Neuronal stem cell (in vitro differentiated cells): ENCODE measurements at regions not wholly inside any gene's neighbourhood (a gene's known extent, or its start where the extent isn't known, plus 50 kb on each side); places are given as distances from the start of the nearest gene placed in this dataset.

Experiments used
- DNase-seq: peaks from one replicate; pipeline ENCODE4 v3.0.0-alpha.2; 2013; ENCODE audit warnings: low spot score
- H2AFZ ChIP-seq: one replicate; pipeline ENCODE4 v1.6.1; 2013; ENCODE audit warnings: mild to moderate bottlenecking, low read length, inconsistent platforms
- H2AK5ac ChIP-seq: 2 replicates; pipeline ENCODE4 v1.6.1; 2013; ENCODE audit warnings: low read depth, mild to moderate bottlenecking, inconsistent platforms, low read length, moderate library complexity, mixed read lengths
- H2BK120ac ChIP-seq: 2 replicates; pipeline ENCODE4 v1.6.1; 2013; ENCODE audit warnings: low read depth, mild to moderate bottlenecking, inconsistent platforms, low read length, moderate library complexity, mixed read lengths
- H2BK12ac ChIP-seq: one replicate; pipeline ENCODE4 v1.6.1; 2013; ENCODE audit warnings: low read length, inconsistent platforms
- H2BK15ac ChIP-seq: 2 replicates; pipeline ENCODE4 v1.6.1; 2013; ENCODE audit warnings: mild to moderate bottlenecking, low read length, inconsistent platforms, mixed read lengths
- H2BK5ac ChIP-seq: one replicate; pipeline ENCODE4 v1.6.1; 2013; ENCODE audit warnings: inconsistent platforms, mild to moderate bottlenecking, low read length, moderate library complexity
- H3K14ac ChIP-seq: one replicate; pipeline ENCODE4 v1.6.1; 2013; ENCODE audit warnings: low read length, inconsistent platforms
- H3K18ac ChIP-seq: 2 replicates; pipeline ENCODE4 v1.6.1; 2013; ENCODE audit warnings: low read length, inconsistent platforms
- H3K23ac ChIP-seq: 2 replicates; pipeline ENCODE4 v1.6.1; 2013; ENCODE audit warnings: low read depth, mild to moderate bottlenecking, mixed read lengths, low read length, inconsistent platforms; ENCODE audit not compliant: poor library complexity
- H3K27ac ChIP-seq: replicated peaks from 3 replicates; pipeline ENCODE4 v1.5.1; 2013; ENCODE audit warnings: low read length, inconsistent platforms
- H3K27me3 ChIP-seq, 3 experiments: 2 replicates each; pipeline ENCODE4 v1.6.1; 2013; ENCODE audit warnings: low read length in 3 of 3, mild to moderate bottlenecking in 2 of 3, inconsistent platforms in 1 of 3, low read depth in 1 of 3, mixed read lengths in 1 of 3, moderate library complexity in 1 of 3; ENCODE audit not compliant: control insufficient read depth in 3 of 3, insufficient read depth in 3 of 3
- H3K36me3 ChIP-seq, 2 donors: replicated peaks in 1 of 2; 2 replicates each; pipeline ENCODE4 v1.6.1; 2013; ENCODE audit warnings: low read length in 2 of 2; ENCODE audit not compliant: control insufficient read depth in 2 of 2, insufficient read depth in 2 of 2
- H3K4ac ChIP-seq: 2 replicates; pipeline ENCODE4 v1.6.1; 2013; ENCODE audit warnings: inconsistent platforms, mild to moderate bottlenecking, low read length, moderate library complexity
- H3K4me1 ChIP-seq, 2 donors: 1 replicate in 1 of 2; 2 replicates in 1 of 2; pipeline ENCODE4 v1.6.1; 2013; ENCODE audit warnings: low read length in 2 of 2, low read depth in 1 of 2; ENCODE audit not compliant: control insufficient read depth in 2 of 2, insufficient read depth in 1 of 2
- H3K4me2 ChIP-seq: one replicate; pipeline ENCODE4 v1.6.1; 2013; ENCODE audit warnings: mild to moderate bottlenecking, low read length, inconsistent platforms; ENCODE audit not compliant: insufficient read depth, poor library complexity, severe bottlenecking
- H3K4me3 ChIP-seq, 2 donors: 2 replicates each; pipeline ENCODE4 v1.5.1; 2013; ENCODE audit warnings: low read length in 2 of 2, mild to moderate bottlenecking in 2 of 2, inconsistent platforms in 1 of 2, moderate library complexity in 1 of 2
- H3K79me1 ChIP-seq: one replicate; pipeline ENCODE4 v1.6.1; 2013; ENCODE audit warnings: low read depth, mild to moderate bottlenecking, inconsistent platforms, low read length, moderate library complexity
- H3K9ac ChIP-seq: one replicate; pipeline ENCODE4 v1.6.1; 2013; ENCODE audit warnings: mild to moderate bottlenecking, low read depth, low read length, inconsistent platforms; ENCODE audit not compliant: poor library complexity
- H3K9me3 ChIP-seq, 2 donors: replicated peaks in 1 of 2; 2 replicates each; pipeline versions ENCODE3 to v1.6.1; 2013; ENCODE audit warnings: low read length in 2 of 2, mild to moderate bottlenecking in 2 of 2, inconsistent platforms in 1 of 2, low read depth in 1 of 2, mixed read lengths in 1 of 2, moderate library complexity in 1 of 2; ENCODE audit not compliant: control insufficient read depth in 2 of 2, insufficient read depth in 1 of 2
- H4K8ac ChIP-seq: one replicate; pipeline ENCODE4 v1.6.1; 2013; ENCODE audit warnings: low read depth, mild to moderate bottlenecking, inconsistent platforms, low read length, moderate library complexity
- H4K91ac ChIP-seq: one replicate; pipeline ENCODE4 v1.6.1; 2013; ENCODE audit warnings: low read length, low read depth, mild to moderate bottlenecking, inconsistent platforms; ENCODE audit not compliant: poor library complexity
- WGBS, 2 donors: extraction: QIAGEN DNeasy Blood & Tissue Kit; methylation state at CpG; one replicate each; pipeline ENCODE4 v1.1.7; 2013; ENCODE audit warnings: missing lambda C conversion rate in 2 of 2, mixed read lengths in 1 of 2; ENCODE audit not compliant: insufficient read length in 2 of 2, insufficient replicate concordance in 1 of 2; ENCODE audit errors: extremely low coverage in 2 of 2; 5-methylcytosine and 5-hydroxymethylcytosine counted together

- H3K4ac ChIP-seq = no peak overlapping the region
- no peak overlapping the region for H4K8ac ChIP-seq
- H2BK12ac ChIP-seq = no peak overlapping the region
- no peak overlapping the region for H3K27ac ChIP-seq
- no peak overlapping the region for H2AFZ ChIP-seq
- no peaks in the 10 kb centered on the region for H3K36me3 ChIP-seq
- no peak overlapping the region for H2AK5ac ChIP-seq
- no peak overlapping the region for H3K9ac ChIP-seq
- DNase-seq = no peak
- H2BK120ac ChIP-seq = no peak overlapping the region
- no peaks in the 10 kb centered on the region for H3K9me3 ChIP-seq
- H3K4me3 ChIP-seq = no peak overlapping the region
- no peaks in the 10 kb centered on the region for H3K4me1 ChIP-seq
- no peak overlapping the region for H3K18ac ChIP-seq
- no peaks in the 10 kb centered on the region for H3K79me1 ChIP-seq
- no peak overlapping the region for H2BK5ac ChIP-seq
- H3K23ac ChIP-seq = no peak overlapping the region
- H3K27me3 ChIP-seq = no peaks in the 10 kb centered on the region
- H3K14ac ChIP-seq = no peak overlapping the region
- no peak overlapping the region for H2BK15ac ChIP-seq
- no peak overlapping the region for H4K91ac ChIP-seq
- H3K4me2 ChIP-seq = no peak overlapping the region
Observed at GRCh38 chr3:82392203-82392775, 630.8 kb upstream of the GBE1 start.

GRCh38 chr3:82390868-82391267 lies 629.4 kb upstream of the GBE1 start:
- Histone ChIP-seq H4K8ac (no peak overlapping the region), H2BK120ac (no peak overlapping the region), H2AFZ (no peak overlapping the region), H3K9me3 (no peaks in the 10 kb centered on the region), H2BK5ac (no peak overlapping the region), H2AK5ac (no peak overlapping the region), H3K9ac (no peak overlapping the region), H3K4me1 (no peaks in the 10 kb centered on the region), H3K27ac (no peak overlapping the region), H3K14ac (no peak overlapping the region), H2BK12ac (no peak overlapping the region), H2BK15ac (no peak overlapping the region), H3K18ac (no peak overlapping the region), H3K4ac (no peak overlapping the region), H3K36me3 (no peaks in the 10 kb centered on the region), H3K27me3 (no peaks in the 10 kb centered on the region), H3K23ac (no peak overlapping the region), H4K91ac (no peak overlapping the region), H3K4me3 (no peak overlapping the region), H3K4me2 (no peak overlapping the region), H3K79me1 (no peaks in the 10 kb centered on the region)
- WGBS, 2 donors = no CpG with 5 or more reads among the region's 4 CpGs
- DNase-seq = no peak

GRCh38 chr3:82386647-82387046 lies 625.2 kb upstream of the GBE1 start:
- Histone ChIP-seq H3K23ac (no peak overlapping the region), H2BK5ac (no peak overlapping the region)
- no peak for DNase-seq

GRCh38 chr3:82384181-82384580 lies 622.7 kb upstream of the GBE1 start:
- no peak overlapping the region for H4K91ac ChIP-seq
- no peak overlapping the region for H2BK120ac ChIP-seq
- no peak overlapping the region for H3K23ac ChIP-seq
- H3K79me1 ChIP-seq = no peaks in the 10 kb centered on the region
- no peaks in the 10 kb centered on the region for H3K27me3 ChIP-seq
- no peak overlapping the region for H3K18ac ChIP-seq
- no peak overlapping the region for H3K4ac ChIP-seq
- no peak overlapping the region for H2BK5ac ChIP-seq
- no peak overlapping the region for H3K4me2 ChIP-seq
- no peak overlapping the region for H2BK15ac ChIP-seq
- no peak overlapping the region for H4K8ac ChIP-seq
- no peak overlapping the region for H2AFZ ChIP-seq
- no peak overlapping the region for H3K27ac ChIP-seq
- H3K9me3 ChIP-seq = peaks cover 0 to 3% of the 10 kb centered on the region in 2 donors
- no CpG with 5 or more reads among the region's 3 CpGs for WGBS, 2 donors
- H3K14ac ChIP-seq = no peak overlapping the region
- H2BK12ac ChIP-seq = no peak overlapping the region
- no peaks in the 10 kb centered on the region for H3K36me3 ChIP-seq
- H2AK5ac ChIP-seq = no peak overlapping the region
- no peak for DNase-seq
- no peak overlapping the region for H3K4me3 ChIP-seq
- H3K9ac ChIP-seq = no peak overlapping the region
- no peaks in the 10 kb centered on the region for H3K4me1 ChIP-seq

More at GRCh38 chr3:82386647-82387046, 625.2 kb upstream of the GBE1 start:
- H3K79me1 ChIP-seq = no peaks in the 10 kb centered on the region
- H4K91ac ChIP-seq = no peak overlapping the region
- no peak overlapping the region for H3K27ac ChIP-seq
- H2AFZ ChIP-seq = no peak overlapping the region
- no peak overlapping the region for H3K4ac ChIP-seq
- H3K4me1 ChIP-seq = no peaks in the 10 kb centered on the region
- no peak overlapping the region for H2AK5ac ChIP-seq
- no peaks in the 10 kb centered on the region for H3K27me3 ChIP-seq
- H3K9me3 ChIP-seq = no peaks in the 10 kb centered on the region
- no peak overlapping the region for H3K4me3 ChIP-seq
- no peak overlapping the region for H3K18ac ChIP-seq
- no peak overlapping the region for H2BK12ac ChIP-seq
- H2BK15ac ChIP-seq = no peak overlapping the region
- H3K36me3 ChIP-seq = no peaks in the 10 kb centered on the region
- H3K9ac ChIP-seq = no peak overlapping the region
- H3K14ac ChIP-seq = no peak overlapping the region
- no peak overlapping the region for H2BK120ac ChIP-seq
- WGBS, 2 donors = no CpG with 5 or more reads among the region's 2 CpGs
- no peak overlapping the region for H4K8ac ChIP-seq
- no peak overlapping the region for H3K4me2 ChIP-seq
